ENCODE measurements at regions not wholly inside any gene's neighbourhood (a gene's known extent, or its start where the extent isn't known, plus 50 kb on each side); places are given as distances from the start of the nearest gene placed in this dataset.

DNA sequence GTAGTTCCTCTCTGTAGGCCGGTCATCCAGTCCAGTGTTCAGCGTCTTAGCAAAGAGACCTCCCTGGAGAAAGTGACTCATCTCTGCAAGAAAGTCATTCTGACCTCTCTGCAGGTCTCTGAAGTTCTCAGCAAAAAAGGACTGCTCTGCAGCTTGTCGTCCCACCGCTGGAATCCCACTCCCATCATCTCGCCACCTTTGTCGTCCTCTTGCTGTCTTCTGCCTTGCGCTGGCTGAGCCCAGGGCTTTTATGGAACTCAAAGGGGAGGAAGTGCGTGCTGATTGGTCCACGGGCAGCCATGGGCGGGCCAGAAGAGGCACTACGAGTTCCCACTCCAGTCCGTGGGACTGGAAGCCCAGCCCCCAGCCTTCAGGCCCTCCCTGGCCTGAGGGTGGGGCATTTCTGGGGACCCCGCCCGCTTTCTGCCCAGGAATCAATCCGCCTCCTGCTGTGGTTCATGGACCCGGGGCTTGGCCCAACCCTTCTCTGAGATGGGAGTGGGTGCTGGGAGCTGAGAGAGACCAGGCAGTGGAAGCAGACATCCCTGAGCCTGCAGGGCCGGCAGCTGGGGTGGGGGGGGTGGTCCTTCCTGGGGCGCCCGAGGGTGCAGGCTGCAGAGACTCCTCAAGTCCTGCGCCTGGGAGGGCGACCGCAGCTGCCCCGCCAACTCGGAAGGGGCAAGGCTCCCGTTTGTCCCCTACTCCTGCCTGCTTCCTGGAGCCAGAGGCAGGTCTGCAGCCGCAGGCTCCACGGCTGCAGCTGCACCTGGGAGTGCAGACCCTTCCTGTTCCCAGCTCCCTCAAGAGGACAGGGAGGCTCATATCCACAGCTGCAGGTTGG is 660.7 kb upstream of the RAB6C start:
- H3K4me1 Mint-ChIP-seq = no peaks in the 10 kb centered on the region
- H3K9me3 Mint-ChIP-seq = no peaks in the 10 kb centered on the region
- H3K36me3 Mint-ChIP-seq = no peaks in the 10 kb centered on the region
- DNase-seq = no peak
- no peak overlapping the region for H3K4me3 Mint-ChIP-seq
- H3K27me3 Mint-ChIP-seq = peaks cover 3% of the 10 kb centered on the region
- no peak overlapping the region for H3K27ac Mint-ChIP-seq

DNA sequence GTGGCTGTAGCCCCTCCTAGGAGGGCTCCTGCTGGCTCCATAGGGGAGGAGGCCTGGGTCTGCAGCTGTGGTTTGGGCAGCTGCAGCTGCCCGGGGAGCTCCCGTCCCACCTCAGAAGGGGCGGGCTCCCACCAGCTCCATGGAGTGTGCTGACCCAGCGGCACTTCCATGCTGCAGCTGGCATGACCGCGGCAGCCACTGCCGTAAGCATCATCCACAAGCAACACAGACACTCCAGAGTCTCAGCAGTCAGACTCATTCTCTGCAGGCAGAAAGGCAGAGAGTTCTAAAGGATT is 660.1 kb upstream of the RAB6C start:
- DNase-seq = no peak
- Mint-ChIP-seq H3K27me3 (peaks cover 3% of the 10 kb centered on the region), H3K27ac (no peak overlapping the region), H3K4me3 (no peak overlapping the region), H3K9me3 (no peaks in the 10 kb centered on the region), H3K4me1 (no peaks in the 10 kb centered on the region), H3K36me3 (no peaks in the 10 kb centered on the region)

DNA sequence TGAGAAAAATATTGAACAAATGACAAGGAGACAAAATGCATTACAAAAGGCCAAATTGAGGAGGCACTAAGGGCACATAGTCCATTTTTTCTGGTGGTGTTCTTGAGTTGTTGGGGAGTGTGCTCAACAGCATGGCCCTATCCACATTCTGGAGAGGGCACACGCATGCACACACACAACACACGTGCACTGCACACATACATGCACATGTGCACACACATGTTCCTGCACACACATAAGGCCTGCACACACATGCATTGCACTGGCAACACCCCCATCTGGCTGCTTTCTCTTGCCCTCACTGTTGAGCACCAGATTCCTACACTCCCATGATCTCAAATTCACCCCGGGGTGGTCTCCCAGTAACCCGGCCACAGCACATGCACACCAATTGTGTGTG is 659.2 kb upstream of the RAB6C start:
- no peaks in the 10 kb centered on the region for H3K36me3 Mint-ChIP-seq
- H3K27me3 Mint-ChIP-seq = peaks cover 3% of the 10 kb centered on the region
- no peak overlapping the region for H3K27ac Mint-ChIP-seq
- DNase-seq = no peak
- no peak overlapping the region for H3K4me3 Mint-ChIP-seq
- no peaks in the 10 kb centered on the region for H3K4me1 Mint-ChIP-seq
- no peaks in the 10 kb centered on the region for H3K9me3 Mint-ChIP-seq

DNA sequence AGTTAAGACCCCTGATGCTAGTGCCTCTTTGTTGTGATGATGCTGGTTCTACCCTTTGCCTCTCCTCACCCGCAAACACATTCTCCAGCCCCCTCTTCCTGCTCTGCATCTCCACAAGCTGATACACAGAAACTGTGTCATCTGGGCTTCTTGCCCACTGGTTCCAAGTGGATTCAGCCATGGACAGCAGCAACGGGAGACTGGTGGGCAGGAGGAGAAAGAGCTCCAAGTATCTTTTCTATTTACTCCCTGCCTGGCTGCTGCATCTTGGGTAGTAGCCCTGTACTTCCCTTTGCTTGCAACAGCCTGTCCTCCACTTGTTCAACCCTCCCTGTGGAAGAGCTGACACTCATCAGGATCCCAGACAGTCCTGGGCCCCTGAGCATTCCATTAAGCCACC is 655.1 kb upstream of the RAB6C start:
- H3K27me3 Mint-ChIP-seq = no peaks in the 10 kb centered on the region
- H3K9me3 Mint-ChIP-seq = peaks cover 3% of the 10 kb centered on the region
- H3K36me3 Mint-ChIP-seq = no peaks in the 10 kb centered on the region
- H3K4me3 Mint-ChIP-seq = no peak overlapping the region
- no peaks in the 10 kb centered on the region for H3K4me1 Mint-ChIP-seq
- no peak for DNase-seq
- no peak overlapping the region for H3K27ac Mint-ChIP-seq

DNA sequence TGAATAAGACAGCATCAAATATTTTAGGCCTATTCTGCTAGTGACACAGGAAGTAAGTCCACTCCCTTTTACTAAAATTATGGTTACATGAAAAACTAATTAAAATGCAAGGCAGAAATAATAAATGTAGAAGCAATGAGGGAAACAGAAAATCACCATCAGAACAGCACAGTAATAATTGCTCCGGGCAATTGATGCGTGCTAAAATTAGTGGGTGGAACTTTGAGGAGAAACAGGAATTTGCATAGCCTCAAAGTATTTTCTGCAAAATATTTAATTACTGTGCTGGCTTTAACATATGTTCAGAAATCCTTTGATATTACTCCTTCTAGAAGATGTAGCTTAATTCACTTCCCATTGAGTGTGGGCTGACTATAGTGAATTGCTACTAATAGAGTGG is 654.3 kb upstream of the RAB6C start:
- Mint-ChIP-seq H3K36me3 (no peaks in the 10 kb centered on the region), H3K27me3 (no peaks in the 10 kb centered on the region), H3K4me3 (no peak overlapping the region), H3K27ac (no peak overlapping the region), H3K4me1 (no peaks in the 10 kb centered on the region), H3K9me3 (peaks cover 3% of the 10 kb centered on the region)
- DNase-seq = no peak

DNA sequence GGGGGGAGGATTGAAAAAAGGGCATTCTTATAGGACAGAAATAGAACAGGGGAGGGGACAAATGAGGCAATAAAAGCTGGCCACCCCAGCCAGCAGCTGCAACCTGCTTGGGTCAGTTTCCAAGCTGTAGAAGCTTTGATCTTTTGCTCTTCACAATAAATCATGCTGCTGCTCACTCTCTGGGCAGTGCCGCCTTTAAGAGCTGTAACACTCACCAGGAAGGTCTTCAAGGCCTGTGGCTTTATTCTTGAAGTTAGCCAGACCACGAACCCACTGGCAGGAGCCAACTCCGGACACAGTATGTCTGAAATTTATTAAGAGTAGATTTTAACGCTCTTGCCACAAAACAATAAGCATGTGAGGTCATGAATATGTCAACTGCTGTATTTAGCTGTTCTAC is 649.9 kb upstream of the RAB6C start:
- H3K27ac Mint-ChIP-seq = no peak overlapping the region
- H3K4me3 Mint-ChIP-seq = no peak overlapping the region
- H3K27me3 Mint-ChIP-seq = no peaks in the 10 kb centered on the region
- H3K9me3 Mint-ChIP-seq = peaks cover 3% of the 10 kb centered on the region
- no peaks in the 10 kb centered on the region for H3K36me3 Mint-ChIP-seq
- DNase-seq = no peak
- no peaks in the 10 kb centered on the region for H3K4me1 Mint-ChIP-seq

DNA sequence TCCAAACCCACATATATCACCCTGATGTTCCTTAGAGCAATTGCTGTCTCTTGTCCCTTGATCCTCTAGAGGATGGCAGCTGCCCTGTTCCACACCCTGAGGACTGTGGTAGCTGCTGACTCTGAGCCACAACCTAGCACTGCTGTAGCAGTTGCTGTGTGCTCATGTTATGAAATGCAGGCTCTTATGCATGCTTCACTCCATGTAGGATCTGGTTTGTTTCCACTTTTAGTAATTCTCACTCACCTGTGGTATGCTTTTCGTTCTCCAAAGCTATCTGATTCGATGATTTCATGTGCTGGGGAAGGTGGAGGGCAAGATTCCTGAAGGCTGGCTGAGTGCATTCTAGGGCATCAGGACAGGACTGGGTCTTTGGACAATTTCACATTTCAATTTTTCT is 649.0 kb upstream of the RAB6C start:
- no peak overlapping the region for H3K27ac Mint-ChIP-seq
- H3K36me3 Mint-ChIP-seq = no peaks in the 10 kb centered on the region
- H3K9me3 Mint-ChIP-seq = peaks cover 3% of the 10 kb centered on the region
- no peak for DNase-seq
- H3K4me1 Mint-ChIP-seq = no peaks in the 10 kb centered on the region
- no peak overlapping the region for H3K4me3 Mint-ChIP-seq
- H3K27me3 Mint-ChIP-seq = no peaks in the 10 kb centered on the region

DNA sequence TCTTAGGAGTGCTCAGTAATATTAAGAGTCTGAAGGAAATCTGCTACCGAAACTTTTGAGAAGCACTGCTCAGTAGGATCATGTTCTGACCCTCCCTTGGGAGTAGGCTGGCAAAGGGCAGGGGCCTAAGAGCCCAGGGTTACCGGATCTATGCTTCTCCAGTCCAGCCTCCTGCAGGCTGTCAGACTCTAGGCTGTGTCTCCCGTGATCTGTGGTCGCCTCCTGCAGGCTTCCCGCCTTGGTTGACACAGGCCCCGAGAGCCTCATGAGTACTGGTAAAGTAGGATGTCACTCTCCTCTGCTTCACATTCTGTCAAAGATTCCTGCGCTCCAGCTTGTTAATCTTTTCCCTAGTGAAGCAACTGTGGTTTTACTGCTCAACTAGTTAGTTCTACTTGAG is 647.8 kb upstream of the RAB6C start:
- H3K27ac Mint-ChIP-seq = no peak overlapping the region
- DNase-seq = no peak
- H3K4me3 Mint-ChIP-seq = no peak overlapping the region
- H3K27me3 Mint-ChIP-seq = no peaks in the 10 kb centered on the region
- peaks cover 3% of the 10 kb centered on the region for H3K9me3 Mint-ChIP-seq
- no peaks in the 10 kb centered on the region for H3K36me3 Mint-ChIP-seq
- no peaks in the 10 kb centered on the region for H3K4me1 Mint-ChIP-seq

DNA sequence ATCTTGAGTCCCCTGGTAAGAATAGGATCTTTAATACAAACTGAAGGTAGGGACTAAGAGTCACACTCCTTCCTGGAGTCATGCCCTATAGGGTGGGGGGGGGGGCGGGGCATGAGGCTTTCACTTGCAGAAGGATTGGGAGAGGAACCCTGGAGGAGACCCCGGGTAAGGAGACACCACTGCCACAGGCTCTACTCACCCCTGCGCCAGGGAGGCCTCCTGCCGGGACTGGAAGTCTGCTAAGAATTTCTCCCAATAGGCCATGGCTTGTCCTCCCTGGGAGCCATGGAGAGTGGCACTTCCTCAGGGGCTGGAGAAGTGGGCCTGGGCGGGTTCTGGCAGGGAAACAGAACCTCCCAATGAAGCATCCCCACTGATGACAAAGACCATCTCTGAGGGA is 645.3 kb upstream of the RAB6C start:
- Mint-ChIP-seq H3K9me3 (peaks cover 1% of the 10 kb centered on the region), H3K27ac (no peak overlapping the region), H3K4me1 (no peaks in the 10 kb centered on the region), H3K36me3 (no peaks in the 10 kb centered on the region), H3K4me3 (no peak overlapping the region), H3K27me3 (peaks cover 5% of the 10 kb centered on the region)
- DNase-seq = no peak

DNA sequence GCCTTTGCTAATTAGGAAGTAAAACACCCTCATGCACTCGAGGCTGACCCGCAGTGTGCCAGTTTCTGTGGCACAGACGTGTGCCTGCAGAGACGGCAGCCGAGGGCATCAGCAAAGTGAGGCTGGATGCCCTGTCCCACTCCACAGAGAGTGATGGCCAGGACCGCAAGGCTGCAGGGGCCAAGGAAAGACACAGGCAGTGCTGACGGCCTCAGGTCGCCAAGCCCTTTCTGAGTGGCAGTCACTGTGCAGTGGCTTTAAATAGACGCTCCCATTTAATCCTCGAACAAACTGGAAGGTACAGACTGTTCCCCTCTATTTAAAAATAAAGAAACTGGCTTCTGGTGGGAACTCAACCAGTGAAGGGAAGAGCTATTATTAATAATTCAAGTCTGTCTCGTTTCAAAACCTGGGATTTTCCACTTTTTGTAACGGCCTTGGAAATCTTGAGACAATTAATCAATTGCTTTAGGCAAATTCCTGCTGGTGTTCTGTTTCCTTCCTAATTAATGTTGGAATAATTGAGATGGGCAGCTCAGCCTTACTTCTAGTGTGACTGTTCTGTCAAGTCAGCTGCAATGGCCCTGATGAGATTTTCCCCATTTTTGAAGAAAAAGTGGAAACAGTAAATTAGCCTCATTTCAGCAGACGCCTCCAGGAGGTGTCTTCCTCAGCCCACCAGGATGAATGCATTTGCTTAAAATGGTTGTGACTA is 644.6 kb upstream of the RAB6C start:
- no peaks in the 10 kb centered on the region for H3K36me3 Mint-ChIP-seq
- peaks cover 5% of the 10 kb centered on the region for H3K27me3 Mint-ChIP-seq
- no peaks in the 10 kb centered on the region for H3K4me1 Mint-ChIP-seq
- no peak for DNase-seq
- H3K27ac Mint-ChIP-seq = no peak overlapping the region
- no peak overlapping the region for H3K4me3 Mint-ChIP-seq
- no peaks in the 10 kb centered on the region for H3K9me3 Mint-ChIP-seq

DNA sequence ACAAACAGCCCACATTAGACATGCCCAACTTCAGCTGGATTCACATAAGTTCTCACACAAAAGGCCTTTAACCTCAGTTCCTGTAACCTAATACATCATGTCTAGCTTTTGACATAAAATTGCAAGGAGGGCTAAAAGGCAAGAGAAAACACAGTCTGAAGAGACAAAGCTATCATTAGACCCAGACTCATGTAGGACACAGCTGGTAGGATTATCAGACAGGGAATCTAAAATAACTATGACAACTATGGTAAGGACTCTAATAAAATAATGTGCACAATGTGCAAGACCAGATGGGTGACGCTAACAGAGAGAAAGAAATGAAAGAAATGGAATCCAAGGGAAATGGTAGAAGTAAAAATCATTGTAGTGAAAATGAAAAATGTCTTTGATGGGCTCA is 643.2 kb upstream of the RAB6C start:
- peaks cover 14% of the 10 kb centered on the region for H3K27me3 Mint-ChIP-seq
- H3K4me1 Mint-ChIP-seq = no peaks in the 10 kb centered on the region
- DNase-seq = no peak
- H3K36me3 Mint-ChIP-seq = no peaks in the 10 kb centered on the region
- no peak overlapping the region for H3K4me3 Mint-ChIP-seq
- H3K27ac Mint-ChIP-seq = no peak overlapping the region
- peaks cover 2% of the 10 kb centered on the region for H3K9me3 Mint-ChIP-seq

DNA sequence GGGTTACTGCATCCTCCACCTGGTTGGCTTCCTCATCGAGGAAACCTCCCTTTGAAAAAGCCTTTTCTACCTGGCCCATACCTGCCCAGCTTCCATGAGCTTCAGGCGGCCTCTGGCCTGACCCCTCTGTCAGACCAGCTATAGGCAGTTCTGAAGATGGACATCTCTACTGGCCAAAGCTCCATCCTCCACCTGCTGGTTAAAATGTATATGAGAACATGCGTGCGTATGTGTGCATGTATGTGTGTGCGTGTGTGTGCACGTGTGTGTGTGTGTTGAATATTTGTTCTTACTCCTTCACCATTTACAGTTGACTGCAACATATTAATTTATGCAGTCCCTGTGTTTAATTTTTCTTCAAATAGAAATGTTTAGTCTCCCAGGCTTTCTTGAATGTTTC is 642.4 kb upstream of the RAB6C start:
- Mint-ChIP-seq H3K36me3 (no peaks in the 10 kb centered on the region), H3K9me3 (peaks cover 2% of the 10 kb centered on the region), H3K4me1 (no peaks in the 10 kb centered on the region), H3K27ac (no peak overlapping the region), H3K27me3 (peaks cover 17% of the 10 kb centered on the region), H3K4me3 (no peak overlapping the region)
- DNase-seq = no peak

DNA sequence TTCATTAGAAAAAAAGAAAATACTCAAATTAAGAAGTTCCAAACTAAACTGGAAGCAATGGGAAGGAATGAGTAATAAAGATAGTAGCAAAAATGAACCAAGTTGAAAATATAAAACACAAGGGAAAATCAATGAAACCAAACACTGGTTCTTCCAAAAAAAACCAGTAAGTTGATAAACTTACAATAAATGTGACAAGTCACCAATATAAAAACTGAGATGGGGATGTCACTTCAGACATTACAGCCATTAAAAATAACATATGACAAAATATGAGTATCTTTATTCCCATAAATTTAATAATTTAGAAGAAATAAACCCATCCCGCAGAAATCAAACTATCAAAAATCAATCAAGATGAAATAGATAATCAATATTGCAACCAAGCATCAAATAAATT is 633.9 kb upstream of the RAB6C start:
- no peaks in the 10 kb centered on the region for H3K36me3 Mint-ChIP-seq
- no peaks in the 10 kb centered on the region for H3K4me1 Mint-ChIP-seq
- H3K9me3 Mint-ChIP-seq = peaks cover 2% of the 10 kb centered on the region
- H3K27ac Mint-ChIP-seq = no peak overlapping the region
- no peak overlapping the region for H3K4me3 Mint-ChIP-seq
- no peak for DNase-seq
- H3K27me3 Mint-ChIP-seq = peaks cover 8% of the 10 kb centered on the region

DNA sequence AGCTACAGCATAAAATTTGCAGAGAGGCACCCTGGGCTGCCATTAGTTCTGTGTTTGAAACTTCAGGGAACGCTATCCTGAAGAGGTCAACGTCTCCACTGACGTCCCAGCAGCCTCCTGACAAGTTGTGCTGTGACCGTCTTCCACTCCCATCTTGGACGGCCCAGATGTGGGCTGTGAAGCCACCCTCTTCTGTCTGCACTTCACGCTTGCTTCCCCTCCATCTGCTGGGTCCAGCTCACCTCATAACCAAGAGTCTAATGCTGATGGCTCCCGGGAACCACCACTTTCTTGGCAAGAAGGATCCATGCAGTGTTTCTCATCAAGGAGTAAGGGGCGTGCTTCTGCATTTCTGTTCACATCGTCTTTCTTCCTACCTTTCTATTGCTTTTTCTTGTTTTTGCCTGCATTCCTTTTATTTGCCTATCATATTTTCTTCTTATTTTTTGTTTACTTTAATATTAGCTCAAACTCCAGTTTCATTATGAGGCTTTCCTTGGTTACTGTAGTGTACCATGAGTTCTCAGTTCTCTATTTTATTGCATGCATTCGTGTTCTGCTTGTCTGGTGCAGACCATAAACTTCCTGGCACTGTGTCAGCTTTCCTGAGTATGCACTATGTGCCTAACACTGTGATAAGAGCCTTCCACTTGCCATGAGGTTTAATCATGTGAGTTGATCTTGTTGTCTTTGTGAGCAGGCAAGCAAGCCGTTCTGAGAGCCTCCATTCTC is 631.8 kb upstream of the RAB6C start:
- no peaks in the 10 kb centered on the region for H3K36me3 Mint-ChIP-seq
- H3K4me1 Mint-ChIP-seq = no peaks in the 10 kb centered on the region
- H3K27ac Mint-ChIP-seq = no peak overlapping the region
- DNase-seq = no peak
- H3K9me3 Mint-ChIP-seq = no peaks in the 10 kb centered on the region
- H3K4me3 Mint-ChIP-seq = no peak overlapping the region
- peaks cover 4% of the 10 kb centered on the region for H3K27me3 Mint-ChIP-seq

DNA sequence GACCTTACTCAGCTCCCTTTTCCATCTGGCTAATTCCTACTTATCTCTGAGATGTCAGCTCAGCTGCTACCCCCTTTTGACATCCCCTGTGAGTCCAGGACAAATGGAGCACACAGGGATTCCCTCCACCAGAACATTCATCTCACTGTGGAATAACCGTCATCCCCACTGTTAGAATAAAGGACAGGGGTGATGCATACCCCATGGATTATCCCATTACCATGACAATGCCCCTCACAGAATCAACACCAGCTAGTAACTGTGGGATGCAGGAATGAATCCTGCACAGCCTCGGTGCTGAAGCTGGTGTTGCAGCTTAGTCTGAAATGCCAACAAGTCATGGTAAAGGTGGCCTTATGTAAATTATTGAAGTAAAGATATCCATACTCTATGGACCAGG is 624.8 kb upstream of the RAB6C start:
- no peaks in the 10 kb centered on the region for H3K36me3 Mint-ChIP-seq
- no peak overlapping the region for H3K4me3 Mint-ChIP-seq
- no peaks in the 10 kb centered on the region for H3K9me3 Mint-ChIP-seq
- no peak for DNase-seq
- H3K4me1 Mint-ChIP-seq = no peaks in the 10 kb centered on the region
- peaks cover 12% of the 10 kb centered on the region for H3K27me3 Mint-ChIP-seq
- no peak overlapping the region for H3K27ac Mint-ChIP-seq

DNA sequence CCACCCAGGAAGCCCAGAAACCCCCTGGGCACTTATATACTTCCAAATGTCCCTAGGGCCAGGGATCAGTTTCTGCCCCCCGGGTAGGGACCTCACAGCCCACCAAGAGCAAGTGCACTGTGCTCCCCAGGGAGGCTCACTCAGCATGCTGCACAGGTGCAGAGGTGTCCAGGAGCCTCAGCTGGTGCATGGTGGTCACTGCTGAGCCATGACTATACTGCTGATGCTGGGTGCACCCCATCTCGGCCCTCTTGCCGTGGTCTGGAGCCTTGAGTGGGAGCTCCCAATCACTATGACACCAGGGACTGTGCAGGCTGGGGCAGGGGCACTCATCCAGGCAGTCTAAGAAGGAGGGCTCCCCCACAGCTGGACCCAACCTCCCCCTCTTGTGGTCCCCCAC is 617.8 kb upstream of the RAB6C start:
- Mint-ChIP-seq H3K9me3 (no peaks in the 10 kb centered on the region), H3K36me3 (no peaks in the 10 kb centered on the region), H3K27ac (no peak overlapping the region), H3K27me3 (peaks cover 5% of the 10 kb centered on the region), H3K4me3 (no peak overlapping the region), H3K4me1 (no peaks in the 10 kb centered on the region)
- DNase-seq = no peak

All from activated naive CD8-positive, alpha-beta T cell treated with anti-CD3 and anti-CD28 coated beads for 36 hours (primary cell).